Peyer's patch (tissue), 4 donors: ENCODE measurements at regions not wholly inside any gene's neighbourhood (a gene's known extent, or its start where the extent isn't known, plus 50 kb on each side); places are given as distances from the start of the nearest gene placed in this dataset.

Source experiments
- POLR2A ChIP-seq, 2 donors: fragments of 450-650 bp; IDR thresholded peaks; one replicate each; pipeline ENCODE4 v1.5.1; 2017; ENCODE audit warnings: antibody characterized with exemption in 2 of 2, mild to moderate bottlenecking in 2 of 2, moderate library complexity in 2 of 2
- TF ChIP-seq, protein P1 (sequence below), 6 experiments: fragments of 450-650 bp in 4 of 6; fragments of 200-600 bp in 2 of 6; sonication (generic) in 1 of 6; IDR thresholded peaks; one replicate each; pipeline ENCODE4 v1.5.1; 2017 to 2019; ENCODE audit warnings: antibody characterized with exemption in 6 of 6, mild to moderate bottlenecking in 3 of 6, moderate library complexity in 1 of 6

DNA sequence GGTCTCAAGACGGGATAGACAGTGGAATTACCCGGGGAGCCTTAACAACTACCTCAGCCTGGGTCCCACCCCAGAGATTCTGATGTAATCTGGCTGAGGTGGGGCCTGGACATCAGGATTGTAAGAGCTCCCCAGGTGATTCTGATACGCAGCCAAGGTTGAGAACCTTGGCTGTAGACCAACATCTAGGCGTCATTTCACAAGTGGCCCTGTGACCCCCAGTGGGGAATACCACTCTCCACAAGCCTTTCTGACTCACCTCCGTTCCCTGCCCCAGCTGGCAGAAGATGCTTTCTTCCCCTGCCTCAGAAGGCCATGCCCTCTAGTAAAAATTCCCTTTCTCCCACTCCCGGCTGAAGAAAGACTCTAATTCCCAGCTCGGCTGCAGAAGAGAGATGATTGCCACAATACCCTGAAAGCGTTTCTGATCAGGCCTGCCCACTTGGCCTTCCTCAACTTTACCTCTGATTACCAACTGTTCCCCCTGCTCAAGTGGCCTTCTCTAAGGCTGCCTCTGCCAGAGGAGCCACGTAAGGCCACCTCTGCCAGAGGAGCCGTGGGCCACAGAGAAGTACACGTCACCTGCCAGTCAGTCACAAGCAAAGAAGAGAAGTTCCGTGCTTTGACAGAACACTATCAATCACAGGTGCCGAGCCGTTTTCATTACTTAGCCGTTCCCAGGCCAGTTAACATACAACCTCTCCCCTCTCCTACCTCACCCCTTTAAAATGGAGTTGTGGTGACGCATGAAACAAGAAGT, 116.8 kb upstream of the PKDCC start:
- no peak for TF ChIP-seq POLR2A (IDR thresholded peaks at IDR 0.05)
- TF ChIP-seq, protein P1, sequence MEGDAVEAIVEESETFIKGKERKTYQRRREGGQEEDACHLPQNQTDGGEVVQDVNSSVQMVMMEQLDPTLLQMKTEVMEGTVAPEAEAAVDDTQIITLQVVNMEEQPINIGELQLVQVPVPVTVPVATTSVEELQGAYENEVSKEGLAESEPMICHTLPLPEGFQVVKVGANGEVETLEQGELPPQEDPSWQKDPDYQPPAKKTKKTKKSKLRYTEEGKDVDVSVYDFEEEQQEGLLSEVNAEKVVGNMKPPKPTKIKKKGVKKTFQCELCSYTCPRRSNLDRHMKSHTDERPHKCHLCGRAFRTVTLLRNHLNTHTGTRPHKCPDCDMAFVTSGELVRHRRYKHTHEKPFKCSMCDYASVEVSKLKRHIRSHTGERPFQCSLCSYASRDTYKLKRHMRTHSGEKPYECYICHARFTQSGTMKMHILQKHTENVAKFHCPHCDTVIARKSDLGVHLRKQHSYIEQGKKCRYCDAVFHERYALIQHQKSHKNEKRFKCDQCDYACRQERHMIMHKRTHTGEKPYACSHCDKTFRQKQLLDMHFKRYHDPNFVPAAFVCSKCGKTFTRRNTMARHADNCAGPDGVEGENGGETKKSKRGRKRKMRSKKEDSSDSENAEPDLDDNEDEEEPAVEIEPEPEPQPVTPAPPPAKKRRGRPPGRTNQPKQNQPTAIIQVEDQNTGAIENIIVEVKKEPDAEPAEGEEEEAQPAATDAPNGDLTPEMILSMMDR (IDR thresholded peaks at IDR 0.05) = no peak
